Stimulated activated CD8-positive, alpha-beta memory T cell treated with anti-CD3 and anti-CD28 coated beads, Interleukin-15, amount 100 ng/mL, for 24 hours (primary cell): ENCODE measurements at regions not wholly inside any gene's neighbourhood (a gene's known extent, or its start where the extent isn't known, plus 50 kb on each side); places are given as distances from the start of the nearest gene placed in this dataset.

Experiments
- DNase-seq: peaks from one replicate; pipeline ENCODE4 v3.0.0-alpha.2; 2020; ENCODE audit warnings: low read depth

- DNase-seq, result no peak
Measured at GRCh38 chr1:209029737-209030136, 553.8 kb upstream of the CAMK1G start.

GRCh38 chr1:209030454-209031167 lies 552.9 kb upstream of the CAMK1G start:
- DNase-seq, result no peak

- DNase-seq, result no peak
Measured at GRCh38 chr1:209037064-209037463, 546.5 kb upstream of the CAMK1G start.

GRCh38 chr1:209038316-209038715 lies 545.2 kb upstream of the CAMK1G start:
- no peak for DNase-seq

GRCh38 chr1:209038735-209039134 lies 544.8 kb upstream of the CAMK1G start:
- DNase-seq, result no peak

GRCh38 chr1:209040351-209040750 lies 543.2 kb upstream of the CAMK1G start:
- DNase-seq, result no peak

GRCh38 chr1:209041927-209042326 lies 541.6 kb upstream of the CAMK1G start:
- DNase-seq, result no peak

GRCh38 chr1:209042413-209042812 lies 541.1 kb upstream of the CAMK1G start:
- no peak for DNase-seq

GRCh38 chr1:209045331-209046057 lies 538.0 kb upstream of the CAMK1G start:
- DNase-seq, result no peak

- DNase-seq, result no peak
Measured at GRCh38 chr1:209046058-209046417, 537.5 kb upstream of the CAMK1G start.

GRCh38 chr1:209046935-209047334 lies 536.6 kb upstream of the CAMK1G start:
- DNase-seq, result no peak

- DNase-seq, result no peak
Measured at GRCh38 chr1:209048941-209049669, 534.4 kb upstream of the CAMK1G start.

- no peak for DNase-seq
Measured at GRCh38 chr1:209051570-209051969, 531.9 kb upstream of the CAMK1G start.

- no peak for DNase-seq
Measured at GRCh38 chr1:209053587-209053986, 529.9 kb upstream of the CAMK1G start.

GRCh38 chr1:209057083-209057482 lies 526.4 kb upstream of the CAMK1G start:
- no peak for DNase-seq

GRCh38 chr1:209057901-209058300 lies 525.6 kb upstream of the CAMK1G start:
- DNase-seq, result no peak

- no peak for DNase-seq
Measured at GRCh38 chr1:209059376-209059775, 524.1 kb upstream of the CAMK1G start.

GRCh38 chr1:209059981-209060380 lies 523.5 kb upstream of the CAMK1G start:
- DNase-seq, result no peak

GRCh38 chr1:209062081-209062620 lies 521.4 kb upstream of the CAMK1G start:
- no peak for DNase-seq

- no peak for DNase-seq
Measured at GRCh38 chr1:209062863-209063262, 520.7 kb upstream of the CAMK1G start.

- DNase-seq, result no peak
Measured at GRCh38 chr1:209063767-209064659, 519.5 kb upstream of the CAMK1G start.
